ENCODE measurements at regions not wholly inside any gene's neighbourhood (a gene's known extent, or its start where the extent isn't known, plus 50 kb on each side); places are given as distances from the start of the nearest gene placed in this dataset.

- Histone ChIP-seq H3K4me3 (no peak overlapping the region), H3K4me1 (peaks cover 30% of the 10 kb centered on the region), H3K79me2 (ENCODE audit: low read depth) (peaks cover 8% of the 10 kb centered on the region), H3K9ac (no peak overlapping the region), H3K27me3 (no peaks in the 10 kb centered on the region), H3K4me2 (no peak overlapping the region), H3K36me3 (no peaks in the 10 kb centered on the region), H3K9me3 (ENCODE audit: low read depth) (no peaks in the 10 kb centered on the region), H3F3A (ENCODE audit: low read depth) (peaks cover 16% of the 10 kb centered on the region), H2AFZ (replicated peaks) (no peak overlapping the region), H3K27ac (no peak overlapping the region), H4K20me1 (ENCODE audit: low read depth) (no peaks in the 10 kb centered on the region)
- DNase-seq (ENCODE audit: low spot score): peak; percentile 55
- Mint-ChIP-seq H3K27ac (no peak overlapping the region), H3K4me3 (no peak overlapping the region), H3K27me3 (ENCODE audit: insufficient read depth, low read depth) (peaks cover 2% of the 10 kb centered on the region), H3K9me3 (no peaks in the 10 kb centered on the region), H3K36me3 (peaks cover 7% of the 10 kb centered on the region), H3K4me1 (peaks cover 58% of the 10 kb centered on the region)
- TF ChIP-seq EZH2 (IDR thresholded peaks at IDR 0.05): no peak
- no peak for TF ChIP-seq CTCF (IDR thresholded peaks at IDR 0.05)
- no peak for TF ChIP-seq EZH2phosphoT487 (IDR thresholded peaks at IDR 0.05)
These were observed 100.2 kb upstream of the IPO9 start for GRCh38 chr1:201728731-201729130.

DNA sequence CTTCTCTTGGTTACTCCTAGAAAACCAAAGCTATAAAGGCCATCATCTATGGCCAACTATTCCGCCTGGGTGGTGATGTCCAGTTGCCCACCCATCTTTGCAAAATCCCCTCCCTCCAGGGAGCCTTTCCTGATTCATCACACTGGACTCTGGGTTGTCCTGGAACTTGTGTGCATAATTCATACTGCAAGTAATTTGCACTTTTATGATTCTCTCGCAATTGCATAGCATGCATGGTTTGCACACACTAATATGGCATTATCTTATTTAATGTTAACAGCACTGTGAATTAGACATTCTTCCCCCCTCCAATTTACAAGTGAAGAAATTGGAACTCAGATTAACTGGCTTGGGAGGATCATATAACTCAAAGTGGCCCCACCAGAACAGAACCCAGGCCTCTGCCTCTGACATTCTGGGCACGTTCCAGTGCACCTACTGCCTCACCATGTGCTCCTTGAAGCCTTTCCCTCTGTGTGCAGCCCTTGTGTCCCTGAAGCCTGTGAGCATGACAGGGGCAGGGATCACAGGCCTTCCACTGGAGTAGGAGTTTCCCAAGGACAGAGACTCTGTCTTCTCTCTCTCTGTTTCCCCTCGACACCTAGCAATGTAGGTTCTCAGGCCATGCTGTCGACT lies 98.9 kb upstream of the IPO9 start:
- H3K9me3 ChIP-seq (ENCODE audit: low read depth): no peaks in the 10 kb centered on the region
- H3K27me3 ChIP-seq: no peaks in the 10 kb centered on the region
- Mint-ChIP-seq H3K27me3 (ENCODE audit: insufficient read depth, low read depth) (peaks cover 4% of the 10 kb centered on the region), H3K36me3 (peaks cover 8% of the 10 kb centered on the region), H3K27ac (no peak overlapping the region), H3K4me1 (peaks cover 57% of the 10 kb centered on the region), H3K4me3 (no peak overlapping the region), H3K9me3 (no peaks in the 10 kb centered on the region)
- H3K79me2 ChIP-seq (ENCODE audit: low read depth): peaks cover 19% of the 10 kb centered on the region
- TF ChIP-seq EZH2 (IDR thresholded peaks at IDR 0.05) (no peak), EZH2phosphoT487 (IDR thresholded peaks at IDR 0.05) (no peak), CTCF (IDR thresholded peaks at IDR 0.05) (no peak)
- peaks cover 18% of the 10 kb centered on the region for H3F3A ChIP-seq (ENCODE audit: low read depth)
- no peak overlapping the region for H3K4me3 ChIP-seq
- peaks cover 32% of the 10 kb centered on the region for H3K4me1 ChIP-seq
- H3K36me3 ChIP-seq: no peaks in the 10 kb centered on the region
- H2AFZ ChIP-seq (replicated peaks): no peak overlapping the region
- DNase-seq (ENCODE audit: low spot score): no peak
- no peak overlapping the region for H3K4me2 ChIP-seq
- H3K27ac ChIP-seq: no peak overlapping the region
- no peaks in the 10 kb centered on the region for H4K20me1 ChIP-seq (ENCODE audit: low read depth)
- no peak overlapping the region for H3K9ac ChIP-seq

GRCh38 chr1:201730611-201731010 lies 98.3 kb upstream of the IPO9 start:
- peaks cover 61% of the 10 kb centered on the region for H3K4me1 Mint-ChIP-seq
- H3K36me3 Mint-ChIP-seq: peaks cover 8% of the 10 kb centered on the region
- Histone ChIP-seq H3K9ac (no peak overlapping the region), H3K4me3 (no peak overlapping the region), H3K79me2 (ENCODE audit: low read depth) (peaks cover 24% of the 10 kb centered on the region), H4K20me1 (ENCODE audit: low read depth) (no peaks in the 10 kb centered on the region), H3K36me3 (no peaks in the 10 kb centered on the region), H3K4me2 (no peak overlapping the region), H3K27ac (no peak overlapping the region), H3F3A (ENCODE audit: low read depth) (peaks cover 21% of the 10 kb centered on the region), H3K27me3 (no peaks in the 10 kb centered on the region), H2AFZ (replicated peaks) (no peak overlapping the region), H3K9me3 (ENCODE audit: low read depth) (no peaks in the 10 kb centered on the region), H3K4me1 (peaks cover 37% of the 10 kb centered on the region)
- H3K27me3 Mint-ChIP-seq (ENCODE audit: insufficient read depth, low read depth): peaks cover 4% of the 10 kb centered on the region
- TF ChIP-seq EZH2phosphoT487 (IDR thresholded peaks at IDR 0.05) (no peak), EZH2 (IDR thresholded peaks at IDR 0.05) (no peak)
- H3K4me3 Mint-ChIP-seq: no peak overlapping the region
- peak overlapping the region; percentile 5 for H3K27ac Mint-ChIP-seq
- H3K9me3 Mint-ChIP-seq: no peaks in the 10 kb centered on the region
- DNase-seq (ENCODE audit: low spot score): no peak

DNA sequence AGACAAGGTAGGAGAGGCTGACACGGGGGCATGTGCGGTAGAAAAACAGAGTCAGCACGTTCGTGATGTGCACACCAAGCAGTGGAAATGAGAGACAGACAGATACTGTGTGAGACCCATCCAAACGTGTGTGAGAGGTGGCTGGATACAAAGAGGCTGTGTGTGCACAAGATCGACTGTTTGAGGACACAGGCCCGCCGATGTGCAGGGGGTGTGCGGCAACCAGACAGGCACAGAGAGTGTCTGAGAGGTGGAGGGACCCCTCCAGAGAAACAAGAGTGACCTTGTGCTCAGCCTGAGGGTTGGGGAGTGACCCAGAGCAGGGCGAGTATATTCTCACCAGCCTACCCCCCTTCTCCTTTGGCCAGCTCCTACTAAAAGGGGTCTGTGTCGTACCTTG lies 97.8 kb upstream of the IPO9 start:
- H3K36me3 ChIP-seq: no peaks in the 10 kb centered on the region
- no peak overlapping the region for H3K9ac ChIP-seq
- H3K79me2 ChIP-seq (ENCODE audit: low read depth): peaks cover 27% of the 10 kb centered on the region
- Mint-ChIP-seq H3K36me3 (peaks cover 8% of the 10 kb centered on the region), H3K4me1 (peaks cover 66% of the 10 kb centered on the region), H3K9me3 (no peaks in the 10 kb centered on the region), H3K27ac (peak overlapping the region; percentile 13), H3K4me3 (no peak overlapping the region), H3K27me3 (ENCODE audit: insufficient read depth, low read depth) (peaks cover 4% of the 10 kb centered on the region)
- TF ChIP-seq EZH2 (IDR thresholded peaks at IDR 0.05): no peak
- no peak for TF ChIP-seq EZH2phosphoT487 (IDR thresholded peaks at IDR 0.05)
- no peak for TF ChIP-seq CTCF (IDR thresholded peaks at IDR 0.05)
- no peaks in the 10 kb centered on the region for H3K9me3 ChIP-seq (ENCODE audit: low read depth)
- DNase-seq (ENCODE audit: low spot score): no peak
- no peak overlapping the region for H3K4me2 ChIP-seq
- no peaks in the 10 kb centered on the region for H3K27me3 ChIP-seq
- no peaks in the 10 kb centered on the region for H4K20me1 ChIP-seq (ENCODE audit: low read depth)
- H2AFZ ChIP-seq (replicated peaks): no peak overlapping the region
- peaks cover 42% of the 10 kb centered on the region for H3K4me1 ChIP-seq
- no peak overlapping the region for H3K27ac ChIP-seq
- no peak overlapping the region for H3K4me3 ChIP-seq
- peaks cover 26% of the 10 kb centered on the region for H3F3A ChIP-seq (ENCODE audit: low read depth)
